G401.6 (cell line): ENCODE measurements at regions not wholly inside any gene's neighbourhood (a gene's known extent, or its start where the extent isn't known, plus 50 kb on each side); places are given as distances from the start of the nearest gene placed in this dataset.
"Not testable (repeated sequence)": the region's sequence is repeated elsewhere in the genome, so short reads cannot be mapped to it uniquely, and the experiment has no call there.

ENCODE experiments used
- FAIRE-seq: peaks from 2 replicates; lab custom pipeline; 2012; peaks lifted over from hg19 to GRCh38; lab: Jason Lieb, UNC

DNA sequence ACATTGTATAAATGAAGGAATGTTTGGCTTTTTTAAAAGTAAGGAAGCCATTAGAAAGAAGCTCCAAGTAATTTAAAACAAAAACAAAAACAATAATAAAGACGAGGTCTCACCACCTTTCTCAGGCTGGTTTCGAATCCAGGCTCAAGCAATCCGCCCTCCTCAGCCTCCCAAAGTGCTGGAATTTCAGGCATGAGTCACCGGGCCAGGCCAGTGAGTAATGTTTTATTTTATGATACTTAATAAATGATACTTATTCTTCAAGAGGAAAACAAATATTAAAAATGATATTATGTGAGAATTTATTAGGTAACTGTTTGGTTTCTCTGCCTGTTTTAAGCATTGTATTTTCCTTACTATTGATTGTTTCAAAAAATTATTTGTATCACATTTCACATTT, 201.4 kb upstream of the BRINP3 start:
- no peak for FAIRE-seq

DNA sequence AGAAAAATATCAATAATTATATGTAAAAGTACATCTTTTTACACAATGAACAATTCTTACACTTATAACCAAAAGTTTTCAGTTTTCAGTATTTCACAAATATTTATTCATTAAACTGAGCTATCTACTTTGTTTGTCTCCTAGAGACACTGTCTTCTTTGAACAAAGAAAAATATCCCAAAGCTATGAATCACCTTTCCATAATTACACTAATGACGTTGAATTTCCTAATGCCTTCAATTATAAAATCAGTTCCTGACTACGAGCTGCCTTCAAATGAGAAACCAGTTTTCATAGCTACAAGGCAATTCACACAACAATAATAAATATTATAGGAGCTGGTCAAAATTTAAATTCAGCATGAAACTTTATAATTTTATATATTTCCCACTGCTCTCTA, 201.8 kb upstream of the BRINP3 start:
- no peak for FAIRE-seq

DNA sequence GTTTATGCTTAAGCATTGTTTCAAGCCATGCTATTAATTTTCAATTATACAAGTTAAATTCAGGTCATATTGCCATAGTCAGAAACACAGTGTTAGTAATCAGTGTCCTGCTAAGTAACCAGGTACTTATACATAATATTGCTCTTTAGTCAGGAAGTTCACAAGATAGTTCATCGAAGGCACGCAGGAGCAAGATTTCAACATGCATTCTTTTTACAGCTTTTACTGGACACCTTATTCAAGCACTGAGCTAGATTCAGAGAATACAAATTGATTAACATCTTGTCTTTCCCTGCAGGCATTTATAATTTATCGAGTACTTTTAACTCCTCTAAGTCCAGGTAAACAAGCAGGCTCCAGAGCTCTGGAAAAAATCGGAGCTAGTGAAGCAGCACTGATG, 202.3 kb upstream of the BRINP3 start:
- FAIRE-seq, result no peak

DNA sequence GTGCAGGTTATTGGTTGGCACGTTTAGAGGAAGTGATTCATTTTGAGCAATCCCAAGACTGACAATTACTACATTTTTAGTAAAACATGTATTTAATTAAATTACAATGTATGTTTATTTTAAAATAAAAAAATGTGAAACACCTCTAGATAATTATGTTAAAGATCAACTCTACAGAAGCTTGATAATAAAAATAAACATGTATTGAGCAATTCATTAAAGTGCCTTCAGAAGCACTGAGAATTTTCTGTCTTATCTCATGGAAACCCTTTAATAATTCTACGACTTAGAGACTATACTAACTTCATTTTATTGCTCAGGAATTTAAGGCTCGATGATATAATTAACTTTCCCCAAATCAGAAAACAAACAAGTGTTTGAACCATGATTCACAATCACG, 208.0 kb upstream of the BRINP3 start:
- no peak for FAIRE-seq

DNA sequence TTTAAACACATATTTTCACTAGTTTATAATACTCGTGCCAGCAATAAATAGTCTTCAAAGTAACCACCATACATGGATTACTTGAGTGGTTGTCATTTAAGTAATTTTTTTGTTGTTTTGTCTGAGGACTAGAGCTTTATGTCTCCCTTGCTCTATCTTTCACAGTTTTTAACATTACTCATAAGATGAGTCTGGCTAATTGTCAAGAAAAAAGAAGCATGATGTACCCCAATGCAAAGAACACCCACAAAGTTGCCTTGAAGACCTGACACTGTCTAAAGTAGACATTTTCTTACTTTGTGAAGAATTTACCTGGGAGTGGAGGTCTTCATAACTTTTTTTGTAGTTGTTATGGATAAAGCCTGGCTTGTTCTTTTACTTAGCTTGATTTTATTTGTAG, 210.4 kb upstream of the BRINP3 start:
- FAIRE-seq, result no peak

DNA sequence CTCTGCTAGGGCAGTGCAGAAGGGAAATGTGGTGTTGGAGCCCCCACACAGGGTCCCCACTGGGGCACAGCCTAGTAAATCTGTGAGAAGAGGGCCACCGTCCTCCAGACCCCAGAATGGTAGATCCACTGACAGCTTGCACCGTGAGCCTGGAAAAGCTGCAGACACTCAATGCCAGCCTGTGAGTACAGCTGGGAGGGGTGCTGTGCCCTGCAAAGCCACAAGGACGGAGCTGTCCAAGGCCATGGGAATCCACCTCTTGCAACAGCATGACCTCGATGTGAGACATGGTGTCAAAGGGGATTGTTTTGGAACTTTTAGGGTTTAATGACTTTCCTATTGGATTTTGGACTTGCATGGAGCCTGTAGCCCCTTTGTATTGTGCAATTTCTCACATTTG, 220.8 kb upstream of the BRINP3 start:
- not testable (repeated sequence) for FAIRE-seq

DNA sequence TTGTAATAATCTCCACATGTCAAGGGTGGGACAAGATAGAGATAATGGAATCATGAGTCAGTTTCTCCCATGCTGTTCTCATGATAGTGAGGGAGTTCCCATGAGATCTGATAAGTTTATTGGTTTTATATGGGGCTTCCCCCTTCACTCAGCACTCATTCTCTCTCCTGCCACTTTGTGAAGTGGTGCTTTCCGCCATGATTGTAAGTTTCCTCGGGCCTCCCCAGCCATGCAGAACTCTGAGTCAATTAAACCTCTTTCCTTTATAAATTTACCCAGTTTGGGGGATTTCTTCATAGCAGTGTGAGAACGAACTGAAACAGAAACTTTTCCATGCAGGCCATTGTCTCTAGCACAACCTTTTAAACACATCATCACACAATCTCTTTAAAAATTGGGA, 221.5 kb upstream of the BRINP3 start:
- FAIRE-seq, result no peak

DNA sequence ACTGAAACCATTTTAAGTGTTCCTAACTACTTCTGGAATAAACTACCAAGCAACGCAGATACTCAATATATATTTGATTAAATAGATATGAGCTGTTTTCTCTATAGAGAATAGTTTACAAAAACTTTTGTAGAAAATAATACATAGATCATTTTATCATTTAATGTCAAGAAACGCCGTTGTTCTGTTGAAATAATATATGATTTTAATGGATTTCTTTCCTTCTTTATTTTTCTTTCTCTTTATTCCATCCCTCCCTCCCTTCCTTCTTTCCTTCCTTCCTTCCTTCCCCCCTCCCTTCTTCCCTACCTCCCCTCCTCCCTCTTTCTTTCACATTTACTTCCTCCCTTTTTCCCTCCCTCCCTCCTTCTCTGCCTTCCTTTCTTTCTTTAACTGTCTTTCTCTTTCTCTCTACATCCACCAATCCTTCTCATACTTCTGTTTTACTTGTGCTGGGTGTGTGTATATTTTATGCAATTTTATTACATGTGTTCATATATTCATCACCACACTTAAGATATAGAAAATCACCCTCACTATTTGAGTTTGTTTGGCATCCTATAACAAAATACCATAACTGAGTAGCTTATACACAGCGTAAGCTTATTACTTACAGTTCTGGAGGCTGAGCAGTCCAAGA, 230.9 kb upstream of the BRINP3 start:
- FAIRE-seq, result no peak

DNA sequence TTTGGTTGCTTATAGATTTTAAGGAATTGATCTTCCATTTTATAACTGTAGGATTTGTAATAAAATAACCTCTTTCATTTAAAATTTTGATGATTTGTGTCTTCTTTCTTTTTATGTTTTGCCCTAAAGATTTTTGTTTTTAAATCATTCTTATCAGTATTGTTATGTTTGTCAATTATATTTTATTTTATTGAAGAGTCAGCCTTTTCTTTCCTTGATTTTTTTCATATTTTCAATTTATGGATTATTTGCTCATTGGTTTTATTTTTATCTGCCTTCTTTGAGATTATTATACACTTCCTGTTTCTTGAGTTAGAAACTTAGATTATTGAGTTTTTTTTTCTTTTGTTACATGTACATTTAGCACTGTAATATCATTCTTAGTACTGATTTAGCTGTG, 233.4 kb upstream of the BRINP3 start:
- peak; percentile 79 for FAIRE-seq

DNA sequence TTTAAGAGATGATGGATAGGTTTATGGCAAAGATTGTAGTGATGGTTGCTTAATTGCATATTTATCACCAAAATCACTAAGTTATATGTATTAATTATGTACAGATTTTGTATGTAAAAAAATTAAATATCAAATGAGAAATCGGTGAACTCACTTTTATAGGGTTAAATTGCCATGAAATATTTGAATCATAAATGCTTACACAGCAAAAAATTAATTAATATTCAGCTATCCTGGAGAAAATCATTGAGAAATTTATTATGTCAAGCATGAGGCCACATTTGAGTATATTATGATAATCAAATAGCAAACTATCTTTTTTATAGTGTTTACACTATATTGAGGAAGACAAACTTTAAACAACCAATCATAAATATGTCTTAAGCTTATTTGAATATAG, 239.4 kb upstream of the BRINP3 start:
- no peak for FAIRE-seq

DNA sequence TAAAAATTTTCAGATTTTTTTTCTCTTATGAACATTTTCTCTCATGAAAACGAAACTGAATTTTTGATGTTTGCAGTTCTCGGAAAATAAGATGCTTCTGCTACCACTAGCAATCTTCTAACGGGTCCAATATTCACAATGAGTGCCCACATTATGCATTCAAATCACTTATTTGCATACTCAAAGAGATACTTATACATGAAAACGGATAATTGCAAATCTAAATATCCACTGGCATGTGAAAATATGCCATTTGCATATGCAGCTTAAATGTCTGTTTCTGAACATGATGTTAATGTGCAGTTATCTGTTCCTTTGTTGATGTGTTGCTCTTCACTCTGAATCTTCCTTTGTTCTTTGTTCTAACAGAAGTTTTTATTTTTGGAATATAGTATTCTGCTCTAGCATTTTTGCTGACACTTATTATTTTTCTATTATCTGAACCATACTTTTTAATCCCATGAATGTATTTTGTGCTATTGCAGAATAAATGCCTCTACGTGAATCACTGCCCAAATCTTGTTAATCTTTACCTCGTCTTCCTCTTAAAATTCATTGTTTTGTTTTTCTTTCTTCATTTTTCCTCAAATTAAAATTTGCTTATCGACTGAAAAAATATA, 259.4 kb upstream of the BRINP3 start:
- FAIRE-seq, result no peak

DNA sequence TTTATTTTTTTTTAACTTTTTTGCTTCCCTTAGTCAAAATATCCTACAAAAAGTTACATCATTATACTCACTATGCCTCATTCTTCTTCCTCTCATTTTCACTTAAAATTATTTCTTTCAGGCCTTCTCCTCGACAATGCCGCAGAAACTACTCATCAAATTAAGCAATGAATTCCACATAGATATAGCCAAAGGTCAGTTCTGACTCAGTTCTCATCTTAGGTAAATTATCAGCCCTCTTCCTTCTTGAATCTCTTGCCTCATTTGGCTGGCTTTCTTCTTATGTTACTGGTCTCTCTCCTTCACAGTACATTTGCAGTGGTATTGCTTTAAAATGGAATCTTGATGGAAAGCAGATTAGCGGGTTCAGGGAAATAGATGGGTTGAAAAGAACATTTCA, 260.7 kb upstream of the BRINP3 start:
- no peak for FAIRE-seq

DNA sequence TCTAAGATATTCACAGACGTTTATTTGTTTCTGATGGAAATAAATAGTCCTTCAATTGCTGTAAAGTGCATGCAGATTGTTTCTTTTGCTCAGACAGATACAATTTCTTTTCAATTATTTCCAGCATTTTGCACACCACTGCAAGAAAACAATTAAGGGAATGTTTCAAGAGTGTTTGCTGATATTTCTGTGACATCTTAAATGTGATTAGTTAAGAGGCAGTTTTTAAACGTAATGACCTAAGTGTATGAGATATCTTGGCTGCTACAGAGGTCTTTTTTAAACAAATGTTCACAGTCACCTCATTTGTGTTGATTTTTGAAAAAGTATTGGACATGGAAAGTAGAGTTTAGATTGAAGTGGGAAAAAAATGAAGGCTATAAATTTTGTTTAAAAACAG, 262.3 kb upstream of the BRINP3 start:
- no peak for FAIRE-seq

DNA sequence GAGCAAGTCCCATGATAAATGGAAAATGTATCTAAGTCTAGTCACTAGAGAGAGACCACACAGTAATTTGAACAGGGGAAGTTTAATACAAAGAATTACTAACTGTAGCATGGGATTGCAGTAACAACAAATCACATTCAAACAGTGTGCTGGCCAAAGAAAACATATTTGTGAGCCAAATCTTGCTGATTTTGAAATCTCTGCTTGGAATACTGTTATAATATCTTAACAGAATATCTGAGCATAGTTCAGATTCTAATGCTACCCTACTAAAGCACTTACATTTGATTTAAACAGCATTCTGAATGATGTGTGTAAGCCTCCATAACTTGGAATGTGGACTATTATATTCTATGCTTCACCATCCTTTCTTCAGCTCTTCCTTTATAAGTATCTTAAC, 270.0 kb upstream of the BRINP3 start:
- no peak for FAIRE-seq

DNA sequence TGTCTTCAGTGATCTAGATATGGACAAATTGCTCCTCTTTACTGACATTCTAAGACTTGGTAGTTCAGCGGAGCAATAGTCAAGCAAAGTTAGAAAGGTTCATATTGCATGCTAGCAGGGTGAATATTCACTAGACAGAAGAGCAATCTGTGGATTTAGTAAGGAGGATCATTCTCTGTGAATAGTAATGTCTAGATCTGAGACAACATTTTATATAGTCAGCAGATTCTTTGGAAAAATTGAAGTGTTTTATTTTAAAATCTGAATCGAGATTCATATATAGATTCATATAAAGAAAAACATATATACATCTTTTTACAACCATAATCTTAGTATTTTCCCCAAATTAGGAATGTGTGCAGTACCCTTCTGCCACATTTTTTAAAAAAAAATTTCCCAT, 274.5 kb upstream of the BRINP3 start:
- no peak for FAIRE-seq

DNA sequence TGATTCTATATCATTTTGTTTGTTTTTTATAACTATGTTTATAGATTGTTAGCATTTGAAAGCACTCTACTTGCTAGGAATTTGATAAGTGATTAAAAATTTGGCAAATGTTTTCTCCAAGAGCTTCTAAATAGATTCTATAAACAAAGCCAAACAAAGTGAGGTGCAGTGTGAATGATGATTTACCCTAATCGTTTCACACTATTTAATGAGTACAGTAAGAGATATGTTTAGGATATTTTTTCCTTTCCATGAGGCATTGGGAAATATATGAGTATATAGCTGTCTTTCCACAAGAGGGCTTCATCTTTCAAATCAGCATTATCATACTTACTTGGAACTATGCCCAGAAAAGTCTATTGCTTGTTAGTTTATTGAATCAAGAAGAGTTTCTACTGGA, 277.0 kb upstream of the BRINP3 start:
- FAIRE-seq, result no peak

DNA sequence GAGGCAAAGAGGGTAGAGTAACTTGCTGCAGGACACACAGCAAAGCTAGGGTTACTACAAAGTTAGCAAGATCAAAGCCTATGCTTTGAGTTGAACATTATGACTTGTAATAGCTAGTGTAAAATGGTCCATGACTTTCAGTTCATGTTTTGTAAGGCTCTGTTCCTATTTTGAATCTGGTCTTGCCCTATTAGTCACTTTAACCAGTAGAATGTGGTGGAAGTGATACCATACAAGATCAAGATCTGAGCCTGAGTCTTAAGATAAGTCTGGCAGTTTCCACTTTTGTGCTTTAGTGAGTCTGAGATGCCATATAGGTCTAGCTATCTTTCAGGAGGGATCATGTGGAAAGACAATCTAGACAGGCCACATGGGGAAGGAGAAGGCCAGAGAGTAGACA, 282.1 kb upstream of the BRINP3 start:
- no peak for FAIRE-seq

DNA sequence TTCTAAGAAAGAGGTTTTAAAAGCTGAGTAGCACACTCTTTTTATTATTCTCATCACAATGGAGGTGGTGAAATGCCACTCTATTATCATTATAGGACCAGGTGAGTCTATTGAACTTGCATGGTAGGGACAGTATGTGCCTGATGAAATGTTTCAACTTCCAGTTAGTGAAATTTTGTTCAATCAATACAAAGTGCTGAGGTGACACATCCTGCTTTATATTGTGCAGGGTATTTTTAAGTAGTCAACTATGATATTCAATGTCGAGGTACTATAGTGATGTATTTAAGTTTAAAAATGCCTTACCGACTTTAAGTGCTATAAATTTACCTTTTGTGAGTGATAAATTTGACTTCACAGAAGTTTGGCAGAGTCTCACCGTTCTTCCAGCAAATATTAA, 284.7 kb upstream of the BRINP3 start:
- no peak for FAIRE-seq

DNA sequence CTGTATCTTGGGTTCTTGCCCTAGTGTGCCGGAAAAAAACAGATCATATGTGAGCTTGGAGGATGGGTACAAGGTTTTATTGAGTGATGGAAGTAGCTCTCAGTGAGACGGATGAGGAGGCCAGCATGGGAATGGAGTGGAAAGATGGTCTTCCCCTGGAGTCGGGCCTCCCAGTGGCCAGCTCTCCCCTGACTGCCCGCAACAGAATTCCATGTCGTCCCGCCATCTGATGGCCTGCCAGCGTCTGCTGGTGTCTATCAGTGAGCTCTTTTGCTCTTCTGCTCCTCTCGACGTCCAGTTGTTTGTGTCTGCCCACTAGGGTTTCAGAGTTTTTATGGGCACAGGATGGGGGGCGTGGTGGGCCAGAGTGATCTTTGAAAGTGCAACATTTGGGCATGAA, 315.2 kb upstream of the BRINP3 start:
- no peak for FAIRE-seq

DNA sequence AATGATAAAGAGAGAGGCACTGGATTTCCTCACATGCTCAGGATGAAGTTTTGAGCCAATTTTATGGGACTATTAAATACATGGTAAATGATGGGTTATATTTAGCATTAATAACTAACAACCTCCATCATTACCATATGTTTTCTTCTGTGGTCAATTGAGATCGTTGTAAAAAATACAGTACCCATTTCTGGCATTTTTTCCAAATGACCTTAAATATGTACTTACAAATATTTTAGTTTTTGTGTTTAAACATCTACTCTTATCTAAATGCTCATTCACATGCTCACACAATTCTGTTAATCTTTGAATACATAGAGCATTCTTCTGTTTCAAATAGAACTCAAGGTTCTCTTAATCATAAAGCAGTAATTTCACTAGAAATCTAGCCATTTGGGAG, 330.0 kb upstream of the BRINP3 start:
- no peak for FAIRE-seq

DNA sequence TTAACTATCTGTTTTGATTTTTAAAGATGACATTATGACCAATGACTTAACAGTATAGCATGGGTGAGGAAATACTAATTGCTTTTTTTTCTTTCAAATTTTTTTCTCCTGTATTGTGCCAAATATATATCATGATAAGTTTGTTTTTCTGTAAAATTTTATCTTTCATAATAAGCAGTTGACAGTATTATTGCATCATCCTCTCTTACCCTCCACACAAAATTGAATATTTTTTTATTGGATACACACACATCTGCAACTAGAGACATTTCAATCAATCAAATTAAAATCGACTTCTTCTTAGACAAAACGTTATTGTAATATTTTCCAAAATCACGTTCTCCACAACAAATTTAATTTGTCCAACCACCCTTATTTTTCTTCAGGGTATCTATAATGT, 330.4 kb upstream of the BRINP3 start:
- no peak for FAIRE-seq

DNA sequence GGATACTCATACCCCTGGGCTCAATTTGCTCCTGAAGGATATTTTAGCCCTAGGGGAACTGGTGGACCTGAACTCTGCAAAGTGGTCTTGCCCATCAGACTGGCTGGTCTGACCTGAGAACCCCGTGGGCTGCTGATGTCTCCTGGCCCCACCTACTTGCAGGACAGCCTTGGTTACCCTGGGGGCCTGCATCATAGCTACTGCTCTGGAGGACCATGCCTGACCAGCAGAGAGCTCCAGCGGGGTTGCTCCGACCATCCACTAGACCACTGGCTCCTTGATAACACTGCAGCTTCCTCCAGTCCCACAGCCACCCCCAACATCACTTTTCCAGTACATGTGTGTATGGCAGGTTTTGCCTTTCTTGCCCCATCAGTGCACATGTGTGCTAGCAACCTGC, 331.6 kb upstream of the BRINP3 start:
- FAIRE-seq, result no peak

DNA sequence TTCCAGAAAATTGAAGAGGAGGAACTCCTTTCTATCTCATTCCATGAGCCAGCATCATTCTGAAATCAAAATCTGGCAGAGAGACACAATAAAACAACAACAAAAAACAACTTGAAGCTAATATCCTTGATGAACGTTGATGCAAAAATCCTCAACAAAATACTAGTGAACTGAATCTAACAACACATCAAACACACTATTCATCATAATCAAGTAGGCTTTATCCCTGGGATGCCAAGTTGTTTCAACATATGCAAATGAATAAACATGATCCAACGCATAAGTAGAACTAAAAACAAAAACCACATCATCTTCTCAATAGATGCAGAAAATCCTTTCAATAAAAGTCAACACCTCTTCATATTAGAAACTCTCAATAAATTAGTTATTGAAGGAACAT, 335.3 kb upstream of the BRINP3 start:
- no peak for FAIRE-seq

DNA sequence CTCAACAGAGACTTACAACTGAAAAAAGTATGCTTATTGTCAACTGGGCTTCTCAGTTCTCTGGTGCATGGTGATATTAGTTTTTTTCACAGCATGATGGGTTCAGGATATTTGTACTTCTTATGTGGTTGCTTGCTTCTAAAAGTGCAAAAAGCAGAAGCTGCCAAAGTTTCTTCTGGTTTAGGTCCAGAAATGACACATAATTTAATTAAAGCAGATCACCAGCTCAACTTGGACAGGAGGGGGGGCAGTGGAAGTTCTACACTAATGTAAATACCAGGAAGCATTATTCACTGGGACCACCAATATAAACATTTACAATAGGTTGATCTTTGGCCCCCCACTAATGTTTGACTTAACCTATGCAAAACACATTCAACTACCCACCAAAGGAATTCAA, 354.8 kb upstream of the BRINP3 start:
- no peak for FAIRE-seq

DNA sequence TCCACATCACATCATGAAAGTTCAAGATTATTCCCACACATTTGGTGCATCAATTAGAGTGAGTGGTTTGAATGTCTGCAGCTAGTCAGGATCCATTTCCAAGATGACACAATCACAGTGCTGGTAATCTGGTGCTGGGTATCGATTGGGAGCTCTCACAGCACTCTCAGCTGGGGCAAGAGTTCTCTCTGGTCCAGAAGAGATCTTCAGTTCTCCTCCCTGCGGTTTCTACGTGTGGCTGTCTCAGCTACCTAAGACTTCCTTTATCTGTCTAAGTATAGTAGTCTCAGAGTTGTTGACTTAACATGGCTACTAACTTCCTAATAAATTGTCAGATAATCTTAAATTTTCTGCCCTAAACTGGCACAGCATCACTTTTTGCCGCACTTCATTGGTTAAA, 358.0 kb upstream of the BRINP3 start:
- FAIRE-seq, result no peak
